PC-3 (cell line): ENCODE measurements at regions not wholly inside any gene's neighbourhood (a gene's known extent, or its start where the extent isn't known, plus 50 kb on each side); places are given as distances from the start of the nearest gene placed in this dataset.
A peak's percentile ranks its signal among the peaks of the same experiment; 100 is the strongest.

Experiments used
- ATAC-seq: fragments of 200-7000 bp; cut with Tn5 transposase; 2 replicates; pipeline ENCODE4 v1.9.1; 2020; ENCODE audit warnings: mild to moderate bottlenecking, moderate library complexity
- BruUV-seq: library from RNA; stranded (reverse); fragments of 400-500 nt; replicated peaks from 2 replicates; lab custom pipeline; 2021; lab: Mats Ljungman, UMichigan
- CTCF ChIA-PET: fragments of 300-600 bp; sonication (Branson Sonifier 250); formaldehyde crosslinking; loops from one replicate; lab custom pipeline; 2022; ENCODE audit warnings: antibody characterized with exemption; lab: Charles Lee
- POLR2A ChIA-PET: fragments of 300-600 bp; sonication (Branson Sonifier 250); formaldehyde crosslinking; loops from one replicate; lab custom pipeline; 2022; ENCODE audit warnings: antibody characterized with exemption; ENCODE audit not compliant: unreplicated experiment; lab: Charles Lee
- DNase-seq: peaks from one replicate; pipeline ENCODE4 v3.0.0-alpha.2; 2015
- H2AFZ ChIP-seq: fragments of 300-600 bp; sonication (generic); 2 replicates; pipeline ENCODE4 v1.6.0; 2016; ENCODE audit warnings: antibody characterized with exemption, low read length
- H3F3A ChIP-seq: fragments of 300-600 bp; sonication (generic); one replicate; pipeline ENCODE4 v1.6.0; 2017; ENCODE audit warnings: antibody characterized with exemption, low read length, control low read depth, mild to moderate bottlenecking; ENCODE audit not compliant: unreplicated experiment
- H3K27ac ChIP-seq: fragments of 300-600 bp; sonication (generic); 2 replicates; pipeline ENCODE4 v1.5.1; 2016; ENCODE audit warnings: mild to moderate bottlenecking, low read length
- H3K27me3 ChIP-seq: fragments of 300-600 bp; sonication (generic); 2 replicates; pipeline ENCODE4 v1.6.1; 2016; ENCODE audit warnings: low read length, mixed read lengths
- H3K36me3 ChIP-seq: fragments of 300-600 bp; sonication (generic); 2 replicates; pipeline ENCODE4 v1.6.1; 2016; ENCODE audit warnings: low read depth, mixed run types, low read length, mixed read lengths
- H3K4me1 ChIP-seq: fragments of 300-600 bp; sonication (generic); 2 replicates; pipeline ENCODE4 v1.5.1; 2016; ENCODE audit warnings: low read length; ENCODE audit not compliant: insufficient read depth
- H3K4me2 ChIP-seq: fragments of 300-600 bp; sonication (generic); 2 replicates; pipeline ENCODE4 v1.6.0; 2016; ENCODE audit warnings: low read length
- H3K4me3 ChIP-seq: fragments of 300-600 bp; sonication (generic); 2 replicates; pipeline ENCODE4 v1.5.1; 2016; ENCODE audit warnings: mild to moderate bottlenecking, low read length, mixed read lengths
- H3K79me2 ChIP-seq: fragments of 300-600 bp; sonication (generic); 2 replicates; pipeline ENCODE4 v1.6.1; 2017; ENCODE audit warnings: low read length, mixed read lengths
- H3K9ac ChIP-seq: fragments of 300-600 bp; sonication (generic); 2 replicates; pipeline ENCODE4 v1.6.0; 2016; ENCODE audit warnings: mild to moderate bottlenecking, low read length
- H3K9me2 ChIP-seq: fragments of 300-600 bp; sonication (generic); replicated peaks from 2 replicates; pipeline ENCODE4 v1.6.1; 2016; ENCODE audit warnings: mixed run types, low read length, mixed read lengths
- H3K9me3 ChIP-seq: fragments of 300-600 bp; sonication (generic); 2 replicates; pipeline ENCODE4 v1.6.1; 2016; ENCODE audit warnings: low read length, mixed read lengths
- H4K20me1 ChIP-seq: fragments of 300-600 bp; sonication (generic); 2 replicates; pipeline ENCODE4 v1.6.1; 2016; ENCODE audit warnings: low read length, mixed read lengths
- CTCF ChIP-seq: fragments of 300-600 bp; sonication (generic); conservative IDR thresholded peaks from 2 replicates; pipeline ENCODE4 v1.5.1; 2017; ENCODE audit warnings: antibody characterized with exemption, low read depth, mild to moderate bottlenecking, low read length
- EZH2 ChIP-seq: fragments of 300-600 bp; sonication (generic); IDR thresholded peaks from one replicate; pipeline ENCODE4 v1.6.1; 2017; ENCODE audit warnings: antibody characterized with exemption, mild to moderate bottlenecking, low read length; ENCODE audit not compliant: unreplicated experiment
- EZH2phosphoT487 ChIP-seq: fragments of 300-600 bp; sonication (generic); IDR thresholded peaks from 2 replicates; pipeline ENCODE4 v1.6.1; 2018; ENCODE audit warnings: mild to moderate bottlenecking, antibody characterized with exemption, low read length, borderline replicate concordance
- intact Hi-C: fragments of 100-400 bp; cut with micrococcal nuclease; formaldehyde crosslinking; loops from 2 replicates; pipeline ENCODE4 v1.9.0; 2023

- no peaks in the 10 kb centered on the region for H3K27me3 ChIP-seq
- no peaks in the 10 kb centered on the region for H3F3A ChIP-seq
- H3K36me3 ChIP-seq, result no peaks in the 10 kb centered on the region
- DNase-seq, result peak; percentile 52
- TF ChIP-seq CTCF, result no peak
- no peak for TF ChIP-seq EZH2
- TF ChIP-seq EZH2phosphoT487, result no peak
- peak; percentile 37; the same call in 1 of the 2 replicates for ATAC-seq
- no peak overlapping the region for H3K27ac ChIP-seq
- H3K4me2 ChIP-seq, result no peak overlapping the region
- BruUV-seq, result no TSS peak
- H3K4me3 ChIP-seq, result no peak overlapping the region
- CTCF ChIA-PET, result interaction anchor here (0.7 kb wide), 1 partner anchor 665 kb away, joined by 3 read pairs; no protein-coding TSS in a partner anchor
- H3K9me2 ChIP-seq, result no peaks in the 10 kb centered on the region
- no peak overlapping the region for H2AFZ ChIP-seq
- POLR2A ChIA-PET, result no interaction called here
- no peak overlapping the region for H3K9ac ChIP-seq
- peaks cover 15% of the 10 kb centered on the region for H3K4me1 ChIP-seq
- H3K79me2 ChIP-seq, result no peaks in the 10 kb centered on the region
- intact Hi-C loops, result no loop called here
- H4K20me1 ChIP-seq, result no peaks in the 10 kb centered on the region
- H3K9me3 ChIP-seq, result no peaks in the 10 kb centered on the region
Observed at GRCh38 chr18:1505856-1506255, 601.2 kb downstream of the ADCYAP1 start.

GRCh38 chr18:1510542-1511179 is 606.0 kb downstream of the ADCYAP1 start:
- DNase-seq (no peak), ATAC-seq (no peak)
- H3K79me2 ChIP-seq, result no peaks in the 10 kb centered on the region
- CTCF ChIA-PET, result no interaction called here
- H3K27me3 ChIP-seq, result no peaks in the 10 kb centered on the region
- H3K4me1 ChIP-seq, result peaks cover 15% of the 10 kb centered on the region
- H3K9me3 ChIP-seq, result no peaks in the 10 kb centered on the region
- no peak overlapping the region for H3K4me3 ChIP-seq
- no peaks in the 10 kb centered on the region for H3K9me2 ChIP-seq
- H3K9ac ChIP-seq, result no peak overlapping the region
- H4K20me1 ChIP-seq, result no peaks in the 10 kb centered on the region
- no peak overlapping the region for H3K4me2 ChIP-seq
- no peaks in the 10 kb centered on the region for H3K36me3 ChIP-seq
- H3F3A ChIP-seq, result no peaks in the 10 kb centered on the region
- no peak overlapping the region for H3K27ac ChIP-seq
- no TSS peak for BruUV-seq
- H2AFZ ChIP-seq, result no peak overlapping the region
- TF ChIP-seq EZH2 (no peak), CTCF (no peak), EZH2phosphoT487 (no peak)
- POLR2A ChIA-PET, result no interaction called here
- intact Hi-C loops, result loop anchor here (5.0 kb wide), 1 partner anchor 608 kb away; the partner anchor contains the start of gene ADCYAP1
